ENCODE measurements at regions not wholly inside any gene's neighbourhood (a gene's known extent, or its start where the extent isn't known, plus 50 kb on each side); places are given as distances from the start of the nearest gene placed in this dataset.
"Not testable (repeated sequence)": the region's sequence is repeated elsewhere in the genome, so short reads cannot be mapped to it uniquely, and the experiment has no call there.

DNA sequence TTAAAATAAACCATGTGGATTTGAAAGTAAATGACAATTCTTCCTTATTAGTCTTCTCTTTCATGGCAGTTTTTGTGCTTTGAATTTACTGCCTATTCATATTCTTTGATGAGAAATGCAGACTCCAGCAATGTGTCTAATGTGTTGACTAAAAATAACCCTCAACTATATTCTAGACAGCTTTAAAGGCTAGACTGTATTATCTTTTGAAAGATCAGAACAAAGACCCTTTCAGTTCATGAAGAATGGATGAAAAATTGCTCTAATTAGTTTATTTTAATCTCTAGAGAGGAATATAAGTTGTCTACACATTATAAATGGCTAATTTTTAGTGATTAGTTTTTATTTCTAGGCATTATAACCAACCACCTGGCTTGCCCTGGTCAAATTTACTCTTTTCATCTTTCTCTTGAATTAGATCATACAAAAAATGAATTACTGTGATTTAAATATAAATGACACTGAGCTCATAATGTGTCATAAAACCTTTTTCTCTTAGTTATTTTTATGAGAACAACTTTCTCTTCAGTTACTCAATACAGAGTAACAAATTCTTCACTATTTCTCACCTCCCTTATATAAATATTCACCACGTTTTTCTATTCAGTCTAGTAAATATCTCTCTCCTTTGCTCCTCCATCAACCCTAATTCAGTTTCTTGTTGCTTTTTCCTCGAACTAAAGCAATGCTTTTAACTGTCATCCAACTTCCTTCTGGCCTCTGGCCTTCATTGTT is 428.5 kb upstream of the TMPRSS15 start:
- Histone ChIP-seq H3K27me3 (ENCODE audit: control insufficient read depth in 3 of 3, insufficient read depth in 3 of 3, low read length in 2 of 3) (no peaks in the 10 kb centered on the region), H3K9me3 (ENCODE audit: control insufficient read depth in 4 of 4, insufficient read depth in 3 of 4, low read length in 3 of 4) (peaks cover 0 to 6% (median 0%) of the 10 kb centered on the region in 4 donors), H3K27ac (ENCODE audit: low read depth in 1 of 2, low read length in 1 of 2) (no peak overlapping the region), H3K9ac (ENCODE audit: insufficient read depth in 1 of 2, low read length in 2 of 2) (no peak overlapping the region), H3K4me3 (no peak overlapping the region), H3K36me3 (ENCODE audit: control insufficient read depth in 4 of 4, insufficient read depth in 4 of 4, low read length in 4 of 4) (no peaks in the 10 kb centered on the region), H3K4me1 (ENCODE audit: control insufficient read depth in 5 of 5, insufficient read depth in 5 of 5, low read length in 5 of 5) (no peaks in the 10 kb centered on the region)
- ATAC-seq (ENCODE audit: insufficient read depth, low FRiP score) (no peak), DNase-seq (no peak)
- TF ChIP-seq, protein P1, sequence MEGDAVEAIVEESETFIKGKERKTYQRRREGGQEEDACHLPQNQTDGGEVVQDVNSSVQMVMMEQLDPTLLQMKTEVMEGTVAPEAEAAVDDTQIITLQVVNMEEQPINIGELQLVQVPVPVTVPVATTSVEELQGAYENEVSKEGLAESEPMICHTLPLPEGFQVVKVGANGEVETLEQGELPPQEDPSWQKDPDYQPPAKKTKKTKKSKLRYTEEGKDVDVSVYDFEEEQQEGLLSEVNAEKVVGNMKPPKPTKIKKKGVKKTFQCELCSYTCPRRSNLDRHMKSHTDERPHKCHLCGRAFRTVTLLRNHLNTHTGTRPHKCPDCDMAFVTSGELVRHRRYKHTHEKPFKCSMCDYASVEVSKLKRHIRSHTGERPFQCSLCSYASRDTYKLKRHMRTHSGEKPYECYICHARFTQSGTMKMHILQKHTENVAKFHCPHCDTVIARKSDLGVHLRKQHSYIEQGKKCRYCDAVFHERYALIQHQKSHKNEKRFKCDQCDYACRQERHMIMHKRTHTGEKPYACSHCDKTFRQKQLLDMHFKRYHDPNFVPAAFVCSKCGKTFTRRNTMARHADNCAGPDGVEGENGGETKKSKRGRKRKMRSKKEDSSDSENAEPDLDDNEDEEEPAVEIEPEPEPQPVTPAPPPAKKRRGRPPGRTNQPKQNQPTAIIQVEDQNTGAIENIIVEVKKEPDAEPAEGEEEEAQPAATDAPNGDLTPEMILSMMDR (IDR thresholded peaks at IDR 0.05; ENCODE audit: control extremely low read depth, extremely low read depth), result no peak
- 41 to 61% methylated on average over 2 of the region's 2 CpGs for WGBS, 2 donors

DNA sequence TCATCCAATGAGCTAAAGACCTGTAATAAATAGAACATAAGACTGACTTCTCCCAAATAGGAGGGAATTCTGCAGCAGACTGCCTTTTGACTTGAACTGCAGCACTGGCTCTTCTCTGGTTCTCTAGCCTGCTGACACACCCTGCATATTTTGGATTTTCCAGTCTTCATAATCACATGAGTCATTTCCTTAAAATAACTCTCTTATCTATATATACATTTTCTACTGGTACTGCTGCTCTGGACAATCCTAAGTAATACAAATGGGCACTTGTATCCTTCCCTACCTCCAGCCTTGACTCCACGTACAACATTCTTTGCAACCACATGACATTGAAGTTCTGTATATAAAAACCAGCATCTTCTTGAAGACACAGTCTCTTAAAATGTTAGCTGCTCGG is 429.4 kb upstream of the TMPRSS15 start:
- Histone ChIP-seq H3K27ac (ENCODE audit: low read depth in 1 of 2, low read length in 1 of 2) (no peak overlapping the region), H3K4me3 (no peak overlapping the region), H3K4me1 (ENCODE audit: control insufficient read depth in 5 of 5, insufficient read depth in 5 of 5, low read length in 5 of 5) (no peaks in the 10 kb centered on the region), H3K9me3 (ENCODE audit: control insufficient read depth in 4 of 4, insufficient read depth in 3 of 4, low read length in 3 of 4) (peaks cover 0 to 6% (median 0%) of the 10 kb centered on the region in 4 donors), H3K36me3 (ENCODE audit: control insufficient read depth in 4 of 4, insufficient read depth in 4 of 4, low read length in 4 of 4) (no peaks in the 10 kb centered on the region), H3K9ac (ENCODE audit: insufficient read depth in 1 of 2, low read length in 2 of 2) (no peak overlapping the region), H3K27me3 (ENCODE audit: control insufficient read depth in 3 of 3, insufficient read depth in 3 of 3, low read length in 2 of 3) (no peaks in the 10 kb centered on the region)
- WGBS, 2 donors, result 58 to 60% methylated on average over 2 of the region's 2 CpGs
- TF ChIP-seq, protein P1 (IDR thresholded peaks at IDR 0.05; ENCODE audit: control extremely low read depth, extremely low read depth), result no peak
- peak; percentile 53 for ATAC-seq (ENCODE audit: insufficient read depth, low FRiP score)
- DNase-seq, result no peak

DNA sequence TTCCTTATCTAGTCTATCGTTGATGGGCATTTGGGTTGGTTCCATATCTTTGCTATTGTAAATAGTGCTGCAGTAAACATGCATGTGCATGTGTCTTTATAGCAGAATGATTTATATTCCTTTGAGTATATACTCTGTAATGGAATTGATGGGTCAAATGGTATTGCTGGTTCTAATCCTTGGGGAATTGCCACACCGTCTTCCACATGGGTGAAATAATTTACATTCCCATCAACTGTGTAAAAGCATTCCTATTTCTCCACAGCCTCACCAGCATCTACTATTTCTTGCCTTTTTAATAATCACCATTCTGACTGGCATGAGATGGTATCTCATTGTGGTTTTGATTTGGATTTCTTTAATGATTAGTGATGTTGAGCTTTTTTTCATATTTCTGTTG is 430.5 kb upstream of the TMPRSS15 start:
- WGBS, 2 donors, result 89 to 92% methylated on average over 2 of the region's 2 CpGs
- ATAC-seq (ENCODE audit: insufficient read depth, low FRiP score); H3K36me3 ChIP-seq (ENCODE audit: control insufficient read depth in 4 of 4, insufficient read depth in 4 of 4, low read length in 4 of 4); H3K27ac ChIP-seq (ENCODE audit: low read depth in 1 of 2, low read length in 1 of 2); DNase-seq; H3K4me1 ChIP-seq (ENCODE audit: control insufficient read depth in 5 of 5, insufficient read depth in 5 of 5, low read length in 5 of 5); H3K9me3 ChIP-seq (ENCODE audit: control insufficient read depth in 4 of 4, insufficient read depth in 3 of 4, low read length in 3 of 4); H3K9ac ChIP-seq (ENCODE audit: insufficient read depth in 1 of 2, low read length in 2 of 2); H3K27me3 ChIP-seq (ENCODE audit: control insufficient read depth in 3 of 3, insufficient read depth in 3 of 3, low read length in 2 of 3); H3K4me3 ChIP-seq: not testable (repeated sequence)

DNA sequence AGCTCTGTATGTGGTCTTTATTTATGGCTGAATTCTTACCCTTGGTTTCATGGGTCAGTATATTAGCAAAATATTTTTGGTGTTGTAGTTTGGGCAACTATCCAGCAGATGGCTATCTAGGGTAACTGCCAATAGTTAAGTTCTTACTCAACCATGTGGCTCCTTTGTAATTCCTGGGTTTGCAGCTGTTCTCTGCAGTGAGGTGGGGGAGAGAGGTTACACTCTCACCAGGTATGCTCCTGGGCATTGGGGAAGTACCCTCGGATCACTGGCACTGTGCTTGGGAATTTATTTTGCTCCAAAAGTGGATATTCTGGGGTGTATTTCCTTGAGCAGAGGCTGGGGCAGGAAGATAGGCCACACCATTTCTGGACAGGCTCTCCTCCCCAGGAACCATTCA is 436.7 kb upstream of the TMPRSS15 start:
- no peaks in the 10 kb centered on the region for H3K27me3 ChIP-seq (ENCODE audit: control insufficient read depth in 3 of 3, insufficient read depth in 3 of 3, low read length in 2 of 3)
- no peak for ATAC-seq (ENCODE audit: insufficient read depth, low FRiP score)
- H3K9me3 ChIP-seq (ENCODE audit: control insufficient read depth in 4 of 4, insufficient read depth in 3 of 4, low read length in 3 of 4), result peaks cover 0 to 6% (median 0%) of the 10 kb centered on the region in 4 donors
- no peak for DNase-seq
- 82 to 85% methylated on average over 1 of the region's 1 CpG for WGBS, 2 donors
- H3K9ac ChIP-seq (ENCODE audit: insufficient read depth in 1 of 2, low read length in 2 of 2), result no peak overlapping the region
- H3K4me1 ChIP-seq (ENCODE audit: control insufficient read depth in 5 of 5, insufficient read depth in 5 of 5, low read length in 5 of 5), result no peaks in the 10 kb centered on the region
- H3K4me3 ChIP-seq, result no peak overlapping the region
- no peak overlapping the region for H3K27ac ChIP-seq (ENCODE audit: low read depth in 1 of 2, low read length in 1 of 2)
- TF ChIP-seq, protein P1 (IDR thresholded peaks at IDR 0.05; ENCODE audit: control extremely low read depth, extremely low read depth), result no peak
- no peaks in the 10 kb centered on the region for H3K36me3 ChIP-seq (ENCODE audit: control insufficient read depth in 4 of 4, insufficient read depth in 4 of 4, low read length in 4 of 4)

DNA sequence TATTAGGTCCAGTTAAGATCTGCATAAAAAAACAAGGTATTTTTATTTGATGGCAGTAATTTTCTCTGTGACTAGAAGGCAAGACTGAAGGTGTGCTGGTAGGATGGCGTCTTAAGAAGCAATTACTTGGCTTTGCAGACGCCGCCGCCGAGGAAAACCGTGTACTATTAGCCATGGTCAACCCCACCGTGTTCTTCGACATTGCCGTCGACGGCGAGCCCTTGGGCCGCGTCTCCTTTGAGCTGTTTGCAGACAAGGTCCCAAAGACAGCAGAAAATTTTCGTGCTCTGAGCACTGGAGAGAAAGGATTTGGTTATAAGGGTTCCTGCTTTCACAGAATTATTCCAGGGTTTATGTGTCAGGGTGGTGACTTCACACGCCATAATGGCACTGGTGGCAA is 454.0 kb upstream of the TMPRSS15 start:
- H3K4me1 ChIP-seq (ENCODE audit: control insufficient read depth in 5 of 5, insufficient read depth in 5 of 5, low read length in 5 of 5); H3K36me3 ChIP-seq (ENCODE audit: control insufficient read depth in 4 of 4, insufficient read depth in 4 of 4, low read length in 4 of 4); H3K4me3 ChIP-seq; DNase-seq; H3K9me3 ChIP-seq (ENCODE audit: control insufficient read depth in 4 of 4, insufficient read depth in 3 of 4, low read length in 3 of 4); H3K27me3 ChIP-seq (ENCODE audit: control insufficient read depth in 3 of 3, insufficient read depth in 3 of 3, low read length in 2 of 3); H3K27ac ChIP-seq (ENCODE audit: low read depth in 1 of 2, low read length in 1 of 2); ATAC-seq (ENCODE audit: insufficient read depth, low FRiP score); H3K9ac ChIP-seq (ENCODE audit: insufficient read depth in 1 of 2, low read length in 2 of 2): not testable (repeated sequence)
- 92 to 96% methylated on average over 16 of the region's 16 CpGs for WGBS, 2 donors

All from lung (tissue), 11 donors.